Body of pancreas (tissue), 4 donors: ENCODE measurements at regions not wholly inside any gene's neighbourhood (a gene's known extent, or its start where the extent isn't known, plus 50 kb on each side); places are given as distances from the start of the nearest gene placed in this dataset.

Experiments
- CTCF ChIP-seq, 7 experiments: fragments of 450-650 bp in 4 of 7; fragments of 200-600 bp in 3 of 7; sonication (generic) in 3 of 7; IDR thresholded peaks; one replicate each; pipeline ENCODE4 v1.5.1; 2016 to 2019; ENCODE audit warnings: antibody characterized with exemption in 7 of 7
- POLR2A ChIP-seq, 3 donors: fragments of 450-650 bp; IDR thresholded peaks; one replicate each; pipeline ENCODE4 v1.6.1; 2016; ENCODE audit warnings: antibody characterized with exemption in 3 of 3, mild to moderate bottlenecking in 2 of 3

GRCh38 chr3:82875401-82875800 lies 1114.0 kb upstream of the GBE1 start:
- TF ChIP-seq CTCF (IDR thresholded peaks at IDR 0.05) (no peak), POLR2A (IDR thresholded peaks at IDR 0.05) (no peak)
